MM.1S (cell line): ENCODE measurements at regions not wholly inside any gene's neighbourhood (a gene's known extent, or its start where the extent isn't known, plus 50 kb on each side); places are given as distances from the start of the nearest gene placed in this dataset.

Experiments used
- DNase-seq: peaks from one replicate; pipeline ENCODE4 v3.0.0-alpha.2; 2015
- H2AFZ ChIP-seq: fragments of 300-600 bp; sonication (generic); 2 replicates; pipeline ENCODE4 v1.6.0; 2016; ENCODE audit warnings: antibody characterized with exemption, low read length
- H3F3A ChIP-seq: fragments of 300-600 bp; sonication (generic); 2 replicates; pipeline ENCODE4 v1.6.1; 2016; ENCODE audit warnings: mild to moderate bottlenecking, antibody characterized with exemption, low read length, moderate library complexity, mixed read lengths; ENCODE audit not compliant: insufficient read depth
- H3K27ac ChIP-seq: fragments of 300-600 bp; sonication (generic); 2 replicates; pipeline ENCODE4 v1.5.1; 2016; ENCODE audit warnings: mild to moderate bottlenecking, low read length
- H3K27me3 ChIP-seq: fragments of 300-600 bp; sonication (generic); replicated peaks from 2 replicates; pipeline ENCODE4 v1.6.0; 2016; ENCODE audit warnings: low read length; ENCODE audit not compliant: insufficient read depth
- H3K36me3 ChIP-seq: fragments of 300-600 bp; sonication (generic); replicated peaks from 2 replicates; pipeline ENCODE4 v1.6.1; 2016; ENCODE audit warnings: mild to moderate bottlenecking, low read length, mixed read lengths; ENCODE audit not compliant: insufficient read depth
- H3K4me1 ChIP-seq: fragments of 300-600 bp; sonication (generic); 2 replicates; pipeline ENCODE4 v1.6.1; 2016; ENCODE audit warnings: low read length, mixed read lengths
- H3K4me2 ChIP-seq: fragments of 300-600 bp; sonication (generic); 2 replicates; pipeline ENCODE4 v1.6.0; 2016; ENCODE audit warnings: low read depth, low read length
- H3K4me3 ChIP-seq: fragments of 300-600 bp; sonication (generic); 2 replicates; pipeline ENCODE4 v1.5.1; 2016; ENCODE audit warnings: low read length, mixed read lengths
- H3K79me2 ChIP-seq: fragments of 300-600 bp; sonication (generic); 2 replicates; pipeline ENCODE4 v1.6.1; 2016; ENCODE audit warnings: mixed run types, low read length, mixed read lengths
- H3K9ac ChIP-seq: fragments of 300-600 bp; sonication (generic); 2 replicates; pipeline ENCODE4 v1.6.1; 2016; ENCODE audit warnings: low read length, mixed read lengths
- H3K9me2 ChIP-seq: fragments of 300-600 bp; sonication (generic); replicated peaks from 2 replicates; pipeline ENCODE4 v1.6.1; 2016; ENCODE audit warnings: mild to moderate bottlenecking, low read length, mixed read lengths; ENCODE audit not compliant: insufficient read depth
- H3K9me3 ChIP-seq: fragments of 300-600 bp; sonication (generic); replicated peaks from 2 replicates; pipeline ENCODE4 v1.6.1; 2016; ENCODE audit warnings: mild to moderate bottlenecking, low read length, mixed read lengths; ENCODE audit not compliant: insufficient read depth
- H4K20me1 ChIP-seq: fragments of 300-600 bp; sonication (generic); 2 replicates; pipeline ENCODE4 v1.6.1; 2016; ENCODE audit warnings: mild to moderate bottlenecking, low read length, moderate library complexity, mixed read lengths; ENCODE audit not compliant: insufficient read depth
- EZH2 ChIP-seq: fragments of 300-600 bp; sonication (generic); optimal IDR thresholded peaks from 2 replicates; pipeline ENCODE3; 2017; ENCODE audit warnings: low read depth, mild to moderate bottlenecking, antibody characterized with exemption, low read length, mixed read lengths
- EZH2phosphoT487 ChIP-seq: fragments of 300-600 bp; sonication (generic); IDR thresholded peaks from 2 replicates; pipeline ENCODE4 v1.6.1; 2018; ENCODE audit warnings: antibody characterized with exemption, low read length
- TF ChIP-seq, protein P1 (sequence below): fragments of 300-600 bp; sonication (generic); IDR thresholded peaks from 2 replicates; pipeline ENCODE4 v1.5.1; 2016; ENCODE audit warnings: antibody characterized with exemption, low read length, mixed read lengths

DNA sequence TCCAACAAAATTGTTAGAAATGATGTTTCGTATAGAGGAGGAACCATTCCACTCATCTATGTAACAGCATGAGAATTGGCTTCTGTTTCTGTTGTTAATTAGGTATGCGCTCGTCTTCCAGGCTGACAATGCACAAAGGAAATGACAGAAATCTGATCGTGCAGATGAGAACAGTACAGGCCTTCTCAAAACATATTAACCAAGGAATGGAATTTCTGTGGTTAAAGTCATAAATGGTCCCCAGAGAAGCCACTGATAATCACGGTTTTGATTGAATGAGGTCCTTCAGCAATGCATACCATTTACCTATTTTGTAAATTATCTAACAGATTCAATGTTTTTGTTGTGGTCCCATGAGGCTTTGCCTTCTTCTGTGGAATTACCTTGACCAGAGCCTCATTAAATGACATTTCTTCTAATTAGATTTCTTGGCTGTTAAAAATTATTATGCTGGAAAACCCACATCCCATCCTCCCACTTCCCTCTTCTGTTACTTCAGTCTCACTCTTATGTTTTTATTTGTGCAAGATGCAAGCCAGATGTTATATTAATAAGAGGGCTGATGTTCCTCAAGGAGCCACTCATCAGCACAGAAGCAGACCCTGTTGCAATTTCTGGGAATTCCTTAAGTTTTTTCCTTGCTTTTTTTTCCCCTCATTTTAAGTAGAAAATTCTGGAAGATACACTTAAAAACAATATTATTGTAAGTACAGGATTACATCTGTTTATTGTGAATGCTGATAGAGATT, 395.8 kb downstream of the PID1 start:
- TF ChIP-seq EZH2phosphoT487 (no peak), EZH2 (no peak)
- TF ChIP-seq, protein P1, sequence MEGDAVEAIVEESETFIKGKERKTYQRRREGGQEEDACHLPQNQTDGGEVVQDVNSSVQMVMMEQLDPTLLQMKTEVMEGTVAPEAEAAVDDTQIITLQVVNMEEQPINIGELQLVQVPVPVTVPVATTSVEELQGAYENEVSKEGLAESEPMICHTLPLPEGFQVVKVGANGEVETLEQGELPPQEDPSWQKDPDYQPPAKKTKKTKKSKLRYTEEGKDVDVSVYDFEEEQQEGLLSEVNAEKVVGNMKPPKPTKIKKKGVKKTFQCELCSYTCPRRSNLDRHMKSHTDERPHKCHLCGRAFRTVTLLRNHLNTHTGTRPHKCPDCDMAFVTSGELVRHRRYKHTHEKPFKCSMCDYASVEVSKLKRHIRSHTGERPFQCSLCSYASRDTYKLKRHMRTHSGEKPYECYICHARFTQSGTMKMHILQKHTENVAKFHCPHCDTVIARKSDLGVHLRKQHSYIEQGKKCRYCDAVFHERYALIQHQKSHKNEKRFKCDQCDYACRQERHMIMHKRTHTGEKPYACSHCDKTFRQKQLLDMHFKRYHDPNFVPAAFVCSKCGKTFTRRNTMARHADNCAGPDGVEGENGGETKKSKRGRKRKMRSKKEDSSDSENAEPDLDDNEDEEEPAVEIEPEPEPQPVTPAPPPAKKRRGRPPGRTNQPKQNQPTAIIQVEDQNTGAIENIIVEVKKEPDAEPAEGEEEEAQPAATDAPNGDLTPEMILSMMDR: no peak
- Histone ChIP-seq H3K4me2 (no peak overlapping the region), H2AFZ (no peak overlapping the region), H3K9me2 (no peaks in the 10 kb centered on the region), H3F3A (no peaks in the 10 kb centered on the region), H3K36me3 (no peaks in the 10 kb centered on the region), H3K9me3 (no peaks in the 10 kb centered on the region), H3K79me2 (no peaks in the 10 kb centered on the region), H3K27me3 (no peaks in the 10 kb centered on the region), H3K27ac (no peak overlapping the region), H3K4me3 (no peak overlapping the region), H4K20me1 (no peaks in the 10 kb centered on the region), H3K4me1 (no peaks in the 10 kb centered on the region), H3K9ac (no peak overlapping the region)
- no peak for DNase-seq

DNA sequence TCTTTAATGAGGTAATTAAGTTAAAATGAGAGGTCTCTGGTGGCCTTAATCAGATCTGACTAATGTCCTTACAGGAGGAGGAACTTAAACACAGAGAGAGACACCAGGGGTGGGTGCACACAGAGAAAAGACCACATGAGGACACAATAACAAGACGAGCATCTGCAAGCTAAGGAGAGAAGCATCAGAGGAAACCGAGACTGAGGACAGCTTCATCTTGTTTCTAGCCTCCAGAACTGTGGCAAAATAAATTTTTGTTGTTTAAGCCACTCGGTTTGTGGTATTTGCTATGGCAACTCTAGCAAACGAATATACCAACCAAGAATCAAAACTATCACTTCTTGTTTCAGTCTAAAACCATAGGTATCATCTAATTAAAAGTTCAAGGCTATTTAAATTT, 400.1 kb downstream of the PID1 start:
- Histone ChIP-seq H3F3A (no peaks in the 10 kb centered on the region), H3K9me3 (no peaks in the 10 kb centered on the region), H3K4me2 (no peak overlapping the region), H2AFZ (no peak overlapping the region), H3K9ac (no peak overlapping the region), H4K20me1 (no peaks in the 10 kb centered on the region), H3K9me2 (no peaks in the 10 kb centered on the region), H3K27me3 (no peaks in the 10 kb centered on the region), H3K4me1 (no peaks in the 10 kb centered on the region), H3K4me3 (no peak overlapping the region), H3K27ac (no peak overlapping the region), H3K79me2 (no peaks in the 10 kb centered on the region), H3K36me3 (no peaks in the 10 kb centered on the region)
- no peak for DNase-seq
- TF ChIP-seq EZH2 (no peak), EZH2phosphoT487 (no peak)
- TF ChIP-seq, protein P1: no peak

DNA sequence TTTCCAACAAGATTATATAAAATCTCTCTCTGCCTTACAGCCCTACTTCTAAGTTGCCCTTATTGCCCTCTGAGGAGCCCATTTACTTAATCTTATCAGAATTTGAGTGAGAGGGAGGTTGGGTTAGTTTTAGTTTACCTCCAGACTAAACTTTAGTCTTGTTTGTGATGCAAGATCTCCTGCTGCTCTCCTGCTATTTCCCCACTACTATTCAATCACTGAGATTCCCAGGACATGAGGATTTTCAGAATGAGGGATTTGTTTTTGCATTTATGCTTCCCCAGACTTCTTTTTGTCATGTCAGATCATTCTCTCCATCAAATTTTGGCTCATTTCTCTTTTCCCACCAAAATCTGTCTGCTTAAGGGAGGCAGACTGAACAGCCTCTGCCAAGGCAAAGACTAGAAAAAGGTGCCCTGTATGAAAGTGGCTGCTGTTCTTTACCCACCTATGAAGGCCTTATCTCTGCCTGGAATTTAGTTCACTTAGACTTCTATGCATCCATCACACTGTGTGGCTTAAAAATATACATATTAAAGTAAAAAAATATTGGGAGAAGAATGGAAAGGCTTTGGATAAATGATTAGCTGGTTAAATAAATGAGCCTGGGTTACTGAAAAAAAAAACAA, 401.3 kb downstream of the PID1 start:
- Histone ChIP-seq H3K4me3 (no peak overlapping the region), H3K9me2 (no peaks in the 10 kb centered on the region), H3F3A (no peaks in the 10 kb centered on the region), H4K20me1 (no peaks in the 10 kb centered on the region), H2AFZ (no peak overlapping the region), H3K27ac (no peak overlapping the region), H3K9ac (no peak overlapping the region), H3K4me1 (no peaks in the 10 kb centered on the region), H3K27me3 (no peaks in the 10 kb centered on the region), H3K4me2 (no peak overlapping the region), H3K36me3 (no peaks in the 10 kb centered on the region), H3K79me2 (no peaks in the 10 kb centered on the region), H3K9me3 (no peaks in the 10 kb centered on the region)
- DNase-seq: no peak
- TF ChIP-seq EZH2: no peak
- TF ChIP-seq, protein P1: no peak
- no peak for TF ChIP-seq EZH2phosphoT487
